ENCODE measurements at regions not wholly inside any gene's neighbourhood (a gene's known extent, or its start where the extent isn't known, plus 50 kb on each side); places are given as distances from the start of the nearest gene placed in this dataset.
A peak's percentile ranks its signal among the peaks of the same experiment; 100 is the strongest.

- Mint-ChIP-seq H3K27me3 (no peaks in the 10 kb centered on the region), H3K27ac (no peak overlapping the region), H3K4me1 (ENCODE audit: unreplicated experiment) (peaks cover 21% of the 10 kb centered on the region), H3K4me3 (no peak overlapping the region), H3K9me3 (no peaks in the 10 kb centered on the region), H3K36me3 (no peaks in the 10 kb centered on the region)
- DNase-seq (ENCODE audit: extremely low spot score, unreplicated experiment) = no peak
- TF ChIP-seq CTCF (conservative IDR thresholded peaks at IDR 0.05) = no peak
These were observed 204.7 kb upstream of the JADE1 start for GRCh38 chr4:128604840-128605239.

GRCh38 chr4:128604204-128604603 lies 205.3 kb upstream of the JADE1 start:
- no peaks in the 10 kb centered on the region for H3K27me3 Mint-ChIP-seq
- H3K27ac Mint-ChIP-seq = no peak overlapping the region
- H3K36me3 Mint-ChIP-seq = no peaks in the 10 kb centered on the region
- no peak for DNase-seq (ENCODE audit: extremely low spot score, unreplicated experiment)
- H3K4me3 Mint-ChIP-seq = no peak overlapping the region
- peaks cover 24% of the 10 kb centered on the region for H3K4me1 Mint-ChIP-seq (ENCODE audit: unreplicated experiment)
- TF ChIP-seq CTCF (conservative IDR thresholded peaks at IDR 0.05) = no peak
- no peaks in the 10 kb centered on the region for H3K9me3 Mint-ChIP-seq

- Mint-ChIP-seq H3K4me3 (no peak overlapping the region), H3K36me3 (no peaks in the 10 kb centered on the region), H3K4me1 (ENCODE audit: unreplicated experiment) (peaks cover 30% of the 10 kb centered on the region), H3K27me3 (no peaks in the 10 kb centered on the region), H3K9me3 (no peaks in the 10 kb centered on the region), H3K27ac (no peak overlapping the region)
- DNase-seq (ENCODE audit: extremely low spot score, unreplicated experiment) = no peak
- no peak for TF ChIP-seq CTCF (conservative IDR thresholded peaks at IDR 0.05)
These were observed 206.4 kb upstream of the JADE1 start for GRCh38 chr4:128603081-128603480.

- no peak for TF ChIP-seq CTCF (conservative IDR thresholded peaks at IDR 0.05)
- Mint-ChIP-seq H3K4me1 (ENCODE audit: unreplicated experiment) (peaks cover 30% of the 10 kb centered on the region), H3K9me3 (no peaks in the 10 kb centered on the region), H3K4me3 (peak overlapping the region; percentile 40), H3K36me3 (no peaks in the 10 kb centered on the region), H3K27ac (peak overlapping the region; percentile 43), H3K27me3 (no peaks in the 10 kb centered on the region)
- DNase-seq (ENCODE audit: extremely low spot score, unreplicated experiment) = no peak
These were observed 207.4 kb upstream of the JADE1 start for GRCh38 chr4:128601991-128602695.

- no peaks in the 10 kb centered on the region for H3K27me3 Mint-ChIP-seq
- no peak for DNase-seq (ENCODE audit: extremely low spot score, unreplicated experiment)
- peaks cover 7% of the 10 kb centered on the region for H3K9me3 Mint-ChIP-seq
- H3K27ac Mint-ChIP-seq = peak overlapping the region; percentile 43
- H3K4me1 Mint-ChIP-seq (ENCODE audit: unreplicated experiment) = peaks cover 38% of the 10 kb centered on the region
- no peak for TF ChIP-seq CTCF (conservative IDR thresholded peaks at IDR 0.05)
- no peaks in the 10 kb centered on the region for H3K36me3 Mint-ChIP-seq
- H3K4me3 Mint-ChIP-seq = peak overlapping the region; percentile 40
These were observed 208.3 kb upstream of the JADE1 start for GRCh38 chr4:128600996-128601871.

All from type B pancreatic cell (in vitro differentiated cells).